HG03196 (cell line): ENCODE measurements at regions not wholly inside any gene's neighbourhood (a gene's known extent, or its start where the extent isn't known, plus 50 kb on each side); places are given as distances from the start of the nearest gene placed in this dataset.

Experiments used
- ATAC-seq: cut with Tn5 transposase; IDR thresholded peaks from one replicate; pipeline ENCODE4 v1.9.1; 2021; ENCODE audit not compliant: unreplicated experiment

DNA sequence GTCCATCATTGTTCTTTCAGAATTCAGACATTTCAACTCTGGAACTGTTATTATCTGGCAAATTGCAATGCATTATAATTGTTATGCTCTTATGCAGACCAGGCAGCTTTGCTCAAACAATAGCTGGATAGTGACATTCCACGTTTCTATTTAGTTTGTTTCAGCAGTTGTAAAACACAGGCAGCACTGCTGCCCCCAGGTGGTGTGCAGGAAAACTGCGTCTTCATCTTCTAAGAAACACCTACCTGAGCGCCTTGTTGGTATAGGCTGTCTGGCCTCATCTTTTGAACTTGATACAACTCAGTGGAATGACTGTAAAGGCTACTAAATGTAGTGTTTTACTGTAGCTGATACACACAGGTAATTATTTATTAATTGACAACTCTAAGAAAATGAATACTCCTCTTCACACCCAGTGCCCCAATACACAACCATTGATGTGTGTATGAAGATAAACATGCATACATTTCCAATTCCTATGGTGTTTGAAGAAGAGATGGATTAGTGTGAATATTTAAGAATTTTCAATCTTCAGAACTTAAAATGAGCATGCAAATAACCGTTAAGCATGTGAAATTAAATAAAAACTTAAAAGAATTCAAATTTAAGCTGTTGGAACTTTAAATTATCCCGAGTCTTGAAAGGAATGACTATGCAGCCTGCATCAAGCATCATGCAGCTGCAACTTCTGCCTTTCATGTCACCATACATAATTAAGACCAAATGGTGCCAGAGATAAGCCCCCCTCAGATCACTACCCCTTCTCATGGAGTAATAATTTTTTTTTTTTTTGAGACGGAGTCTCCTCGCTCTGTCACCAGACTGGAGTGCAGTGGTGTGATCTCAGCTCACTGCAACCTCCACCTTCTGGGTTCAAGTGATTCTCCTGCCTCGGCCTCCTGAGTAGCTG lies 85.6 kb downstream of the CD8B2 start:
- ATAC-seq = no peak

DNA sequence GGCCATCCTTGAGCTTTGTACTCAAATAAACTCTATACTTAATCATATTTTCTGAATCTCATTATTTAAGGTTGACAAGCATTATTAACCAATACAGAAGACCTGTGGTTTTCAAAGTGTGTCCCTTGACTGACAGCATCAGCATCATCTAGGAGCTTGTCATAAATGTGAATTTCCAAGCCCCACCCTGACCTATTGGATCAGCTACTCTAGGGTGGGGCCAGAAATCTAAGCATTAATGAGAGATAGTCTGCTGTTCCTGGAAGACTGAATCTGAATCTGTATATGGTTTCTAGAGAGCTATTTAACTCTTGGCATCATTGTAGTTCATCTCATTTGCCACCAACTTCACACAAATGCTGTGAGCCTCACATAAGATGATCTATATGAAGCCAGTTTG lies 86.6 kb downstream of the CD8B2 start:
- ATAC-seq = no peak

DNA sequence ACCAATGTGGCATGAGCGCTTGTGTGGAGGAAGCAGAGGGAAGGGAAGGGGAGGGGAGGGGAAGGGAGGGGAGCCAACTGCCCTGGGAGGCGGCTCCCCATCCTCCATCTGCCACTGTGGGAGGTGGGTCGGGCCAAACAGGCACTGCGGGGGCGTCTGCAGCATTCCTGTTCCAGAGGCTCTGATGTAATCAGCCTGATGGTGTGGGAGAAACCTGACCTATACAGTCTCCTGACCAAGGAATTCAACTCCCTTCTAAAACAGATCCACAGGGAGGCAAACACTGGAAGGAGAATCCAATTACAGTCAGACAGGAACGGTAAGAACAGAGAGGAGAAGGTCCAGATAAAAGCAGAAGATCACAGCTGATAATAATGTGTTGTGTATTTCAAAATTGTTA lies 88.8 kb downstream of the CD8B2 start:
- no peak for ATAC-seq

DNA sequence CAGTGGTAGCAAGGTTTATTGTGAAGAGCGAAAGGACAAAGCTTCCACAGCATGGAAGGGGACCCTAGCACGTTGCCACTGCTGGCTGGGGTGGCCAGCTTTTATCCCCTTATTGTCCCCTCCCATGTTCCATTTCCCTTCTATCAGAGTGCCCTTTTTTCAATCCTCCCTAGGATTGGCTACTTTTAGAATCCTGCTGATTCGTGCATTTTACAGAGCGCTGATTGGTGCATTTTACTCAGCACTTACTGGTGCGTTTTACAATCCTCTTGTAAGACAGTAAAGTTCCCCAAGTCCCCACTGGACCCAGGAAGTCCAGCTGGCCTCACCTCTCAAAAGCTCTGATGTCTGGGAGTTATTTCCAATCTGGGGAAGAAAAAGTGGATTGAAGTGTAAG lies 90.1 kb downstream of the CD8B2 start:
- no peak for ATAC-seq

DNA sequence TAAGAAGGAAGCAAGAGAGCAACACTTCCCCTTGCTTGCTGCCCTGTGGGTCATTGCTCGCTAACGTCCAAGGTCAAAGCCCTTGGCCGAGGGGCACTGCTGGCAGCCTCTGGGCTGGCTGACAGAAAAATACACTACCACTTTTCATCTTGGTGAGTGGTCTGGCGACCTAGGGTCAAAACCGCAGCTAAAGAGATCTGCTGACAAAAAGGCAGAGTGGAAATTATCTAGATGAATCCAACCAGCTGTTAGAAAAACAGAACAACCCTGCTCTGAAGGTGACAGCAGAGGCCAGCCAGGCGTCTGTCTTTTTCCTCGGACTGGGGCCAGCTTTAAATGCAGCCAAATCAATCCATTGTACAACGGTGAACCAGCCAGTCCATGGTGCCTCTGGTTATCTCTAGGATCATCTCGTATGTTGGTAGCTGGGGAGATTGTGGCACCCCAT lies 92.6 kb downstream of the CD8B2 start:
- no peak for ATAC-seq

DNA sequence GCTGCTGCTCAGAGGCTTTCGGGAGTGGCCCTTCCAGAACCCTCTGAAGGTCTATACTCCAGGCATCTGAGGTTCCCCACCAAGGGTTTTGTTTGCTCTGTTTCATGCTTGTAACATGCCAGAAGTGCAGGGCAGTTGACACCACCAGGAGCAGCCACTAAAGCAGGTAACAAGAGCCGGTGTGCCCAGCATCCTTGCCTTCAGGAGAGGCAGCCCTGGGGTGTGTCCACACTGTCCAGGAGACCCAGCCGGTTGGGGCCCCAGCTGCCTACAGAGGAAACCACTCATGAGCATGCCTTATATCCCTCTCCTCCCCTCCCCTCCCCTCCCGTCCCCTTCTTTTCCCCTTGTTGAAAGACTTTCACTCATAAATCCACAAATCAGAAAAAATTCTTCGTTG lies 93.1 kb downstream of the CD8B2 start:
- no peak for ATAC-seq

DNA sequence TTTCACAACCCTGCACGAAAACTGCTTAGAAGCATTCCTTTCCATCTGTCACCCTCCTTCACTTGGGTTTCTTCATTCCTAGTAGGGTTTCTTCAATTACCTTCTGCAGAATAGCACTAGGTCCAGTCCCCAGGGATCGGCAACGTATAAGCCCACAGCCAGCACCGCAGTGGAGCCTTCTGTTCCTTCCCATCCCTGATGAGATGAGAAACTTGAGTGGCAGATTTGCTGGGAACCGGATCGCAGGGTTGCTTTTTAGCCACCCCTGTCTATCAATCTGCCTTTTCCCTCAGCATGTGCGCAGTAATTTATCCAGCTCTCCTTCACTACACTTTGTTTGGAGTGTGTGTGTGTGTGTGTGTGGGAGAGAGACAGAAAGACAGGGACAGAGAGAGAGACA lies 94.2 kb downstream of the CD8B2 start:
- no peak for ATAC-seq

DNA sequence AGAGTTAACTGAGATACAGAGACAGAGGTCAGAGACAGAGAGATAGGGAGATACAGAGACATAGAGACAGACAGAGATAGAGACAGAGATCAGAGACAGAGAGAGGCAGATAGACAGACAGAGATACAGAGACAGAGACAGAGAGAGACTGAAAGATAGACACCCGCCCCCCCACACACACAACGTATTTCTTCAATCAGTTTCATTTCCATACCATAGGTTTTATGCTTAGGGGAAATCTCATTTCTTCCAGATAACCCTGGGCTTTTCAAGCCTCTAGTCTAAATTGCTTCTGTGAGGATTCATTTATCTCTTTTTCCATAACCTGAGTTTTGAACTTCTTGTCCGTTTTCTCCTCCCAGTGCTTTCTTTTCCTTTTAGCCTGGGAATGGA lies 94.6 kb downstream of the CD8B2 start:
- ATAC-seq = no peak

DNA sequence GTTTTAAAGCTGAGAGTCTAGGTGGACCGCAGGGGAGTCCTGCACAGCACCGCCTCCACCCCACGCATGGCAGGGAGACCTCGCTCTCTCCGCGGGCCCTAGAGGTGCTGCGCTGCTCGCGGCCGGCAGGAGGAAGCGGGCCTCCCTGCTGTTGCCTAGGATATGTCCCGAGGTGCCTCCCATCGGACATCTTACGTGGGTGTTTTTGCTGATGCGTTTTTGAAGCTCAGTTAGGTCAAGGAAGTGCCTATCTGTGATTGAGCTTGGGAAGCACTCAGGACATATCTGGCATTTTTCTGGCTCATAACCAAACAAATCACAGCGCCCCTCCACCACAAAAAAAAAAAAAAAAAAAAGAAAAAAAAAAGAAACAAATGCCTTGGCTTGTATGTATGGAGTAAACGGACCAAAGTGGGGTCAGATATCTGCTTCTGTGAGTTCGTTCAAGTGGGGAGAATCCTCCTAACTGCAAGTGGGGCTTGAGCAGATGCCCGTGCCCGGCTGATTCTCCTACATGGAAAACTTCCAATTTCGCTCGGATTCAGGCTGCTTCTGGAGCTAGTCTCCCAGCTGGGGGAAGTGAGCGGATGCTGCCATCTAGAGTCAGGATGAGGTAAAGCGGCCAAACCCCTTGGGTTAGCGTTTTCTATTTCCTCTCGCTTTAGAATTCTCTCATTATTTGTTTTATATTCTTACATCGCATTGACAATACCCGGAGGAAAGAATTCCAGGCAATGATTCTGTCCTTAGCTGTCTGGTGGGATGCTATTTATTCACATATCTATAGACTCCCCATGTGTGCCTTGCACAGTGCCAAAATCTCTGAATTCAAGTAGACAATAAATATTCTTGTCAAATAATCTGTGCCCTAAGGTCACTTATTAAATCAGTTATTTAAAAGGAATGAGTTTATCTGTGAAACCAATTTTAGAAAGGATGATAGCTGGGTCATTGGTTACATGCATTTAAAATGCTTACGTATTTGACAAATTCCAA lies 95.3 kb downstream of the CD8B2 start:
- ATAC-seq = peak; percentile 72

DNA sequence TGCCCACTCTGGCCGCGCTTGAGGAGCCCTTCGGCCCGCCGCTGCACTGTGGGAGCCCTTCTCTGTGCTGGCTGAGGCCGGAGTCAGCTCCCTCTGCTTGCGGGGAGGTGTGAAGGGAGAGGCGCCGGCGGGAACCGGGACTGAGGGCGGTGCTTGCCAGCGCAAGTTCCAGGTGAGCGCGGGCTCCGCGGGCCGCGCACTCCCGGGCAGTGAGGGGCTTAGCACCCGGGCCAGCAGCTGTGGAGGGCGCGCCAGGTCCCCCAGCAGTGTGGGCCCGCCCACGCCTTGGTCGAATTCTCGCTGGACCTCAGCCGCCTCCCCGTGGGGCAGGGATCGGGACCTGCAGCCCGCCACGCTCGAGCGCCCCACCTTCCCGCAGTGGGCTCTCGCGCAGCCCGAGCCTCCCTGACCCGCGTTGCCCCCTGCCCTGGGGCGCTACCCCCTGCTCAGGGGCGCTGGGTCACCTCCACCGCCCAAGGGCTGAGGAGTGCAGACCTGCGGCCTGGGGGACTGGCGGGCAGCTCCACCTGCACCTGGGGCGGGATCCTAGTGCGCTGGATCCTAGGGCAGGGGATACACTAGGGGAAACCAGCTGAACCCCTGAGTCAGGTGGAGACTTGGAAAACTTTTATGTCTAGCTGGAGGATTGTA lies 97.3 kb downstream of the CD8B2 start:
- ATAC-seq = no peak

DNA sequence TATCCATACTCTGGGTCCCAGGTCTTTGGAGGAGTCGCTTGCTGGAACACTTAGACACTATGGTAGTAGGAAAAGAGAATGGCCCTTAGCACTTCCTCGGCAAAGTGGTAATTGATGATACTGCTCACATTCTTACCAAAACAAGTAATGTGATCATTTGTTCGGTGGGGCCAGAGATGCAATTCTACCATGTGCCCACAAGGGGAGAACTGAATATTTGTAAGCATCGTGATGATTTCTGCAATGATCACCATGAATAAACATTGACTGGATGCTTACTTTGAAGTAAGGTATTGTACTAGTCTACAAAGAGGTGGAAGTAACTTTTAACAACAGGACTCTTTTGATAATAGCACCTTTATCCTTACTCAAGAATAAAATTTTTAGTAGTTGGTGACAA lies 109.7 kb downstream of the CD8B2 start:
- ATAC-seq = no peak

DNA sequence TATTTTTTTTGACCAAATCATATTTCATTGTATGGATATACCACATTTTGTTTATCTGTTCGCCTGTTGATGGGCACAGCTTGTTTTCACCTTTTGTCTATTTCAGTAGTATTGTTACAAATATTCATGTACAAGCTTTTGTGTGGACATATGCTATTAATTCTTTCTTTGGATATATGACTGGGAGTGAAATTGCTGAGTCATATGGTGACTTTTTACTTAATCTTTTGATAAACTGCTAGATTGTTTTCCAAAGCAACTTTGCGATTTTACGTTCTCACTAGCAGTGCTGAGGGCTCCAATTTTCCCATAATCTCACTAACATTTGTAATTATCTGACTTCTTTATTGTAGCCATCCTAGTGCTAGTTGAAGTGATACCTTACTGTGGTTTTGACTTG lies 112.4 kb downstream of the CD8B2 start:
- no peak for ATAC-seq

DNA sequence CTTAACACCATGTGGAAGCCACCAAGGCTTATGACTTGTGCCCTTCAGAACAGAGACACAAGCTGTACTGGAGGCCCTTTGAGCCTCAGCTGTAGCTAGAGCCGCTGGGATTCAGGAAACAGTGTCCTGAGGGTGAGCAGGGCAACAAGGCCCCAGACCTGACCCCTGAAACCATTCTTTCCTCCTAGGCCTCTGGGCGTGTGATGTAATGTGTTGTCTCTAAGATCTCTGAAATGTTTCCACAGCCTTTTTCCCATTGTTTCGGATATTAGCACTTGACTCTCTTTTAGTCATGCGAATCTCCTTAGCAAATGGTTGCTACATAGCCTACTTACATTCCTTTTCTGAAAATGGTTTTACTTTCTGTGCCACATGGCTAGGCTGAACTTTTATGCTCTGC lies 114.9 kb downstream of the CD8B2 start:
- ATAC-seq = no peak

DNA sequence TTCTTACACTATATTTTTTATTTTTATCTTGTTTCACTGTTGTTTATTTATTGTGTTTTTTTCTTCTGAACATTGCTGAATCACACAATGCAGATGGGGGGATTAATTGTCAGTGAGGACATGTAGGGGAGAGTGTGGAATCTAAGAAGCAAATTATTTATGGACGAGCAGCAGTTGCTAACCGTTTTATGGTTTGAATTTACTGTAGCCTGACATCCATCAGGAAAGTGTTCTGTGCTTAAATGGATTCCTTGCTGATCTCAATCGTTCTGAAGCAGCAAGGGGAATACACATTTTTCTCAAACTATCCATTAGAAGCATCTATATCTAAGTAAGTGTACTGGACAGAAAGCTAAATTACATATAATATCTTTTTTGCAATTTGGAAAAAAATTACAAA lies 119.5 kb downstream of the CD8B2 start:
- no peak for ATAC-seq

DNA sequence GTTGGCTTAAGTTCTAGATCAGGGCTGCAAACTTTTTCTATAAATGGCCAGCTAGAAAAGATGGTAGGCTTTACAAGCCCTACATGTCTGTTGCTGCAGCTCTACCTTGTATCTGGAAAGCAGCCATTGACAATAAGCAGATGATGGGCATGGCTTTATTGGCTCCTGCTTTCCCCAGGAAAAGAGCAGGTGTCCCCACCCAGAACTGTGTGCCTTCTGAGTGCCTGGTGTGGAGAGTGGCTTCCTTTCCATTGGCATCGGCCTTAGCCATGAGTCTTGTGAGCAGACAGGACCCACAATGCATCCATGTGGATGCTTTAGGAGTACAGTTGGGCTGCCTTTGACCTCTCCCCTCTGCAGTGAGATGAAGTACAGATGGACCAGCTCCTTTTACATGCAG lies 120.2 kb downstream of the CD8B2 start:
- ATAC-seq = no peak

DNA sequence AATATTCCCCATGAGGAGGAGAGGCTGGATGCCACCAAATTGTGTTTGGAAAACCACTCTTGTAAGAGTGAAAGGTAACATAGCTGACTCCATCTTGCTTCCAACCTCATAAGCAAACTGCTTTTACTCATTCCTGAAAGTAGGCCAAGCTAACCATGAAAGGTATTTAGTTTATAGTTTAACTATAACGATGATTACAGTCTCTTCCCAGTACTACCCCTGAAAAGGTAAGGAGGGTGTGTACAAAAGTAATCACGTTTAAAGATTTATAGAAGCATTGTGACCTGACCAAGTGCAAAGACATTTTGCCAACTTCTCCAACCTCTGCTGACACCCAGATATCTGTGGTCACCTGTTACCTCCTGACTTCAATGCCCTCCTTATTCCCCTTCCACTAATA lies 122.6 kb downstream of the CD8B2 start:
- ATAC-seq = no peak

DNA sequence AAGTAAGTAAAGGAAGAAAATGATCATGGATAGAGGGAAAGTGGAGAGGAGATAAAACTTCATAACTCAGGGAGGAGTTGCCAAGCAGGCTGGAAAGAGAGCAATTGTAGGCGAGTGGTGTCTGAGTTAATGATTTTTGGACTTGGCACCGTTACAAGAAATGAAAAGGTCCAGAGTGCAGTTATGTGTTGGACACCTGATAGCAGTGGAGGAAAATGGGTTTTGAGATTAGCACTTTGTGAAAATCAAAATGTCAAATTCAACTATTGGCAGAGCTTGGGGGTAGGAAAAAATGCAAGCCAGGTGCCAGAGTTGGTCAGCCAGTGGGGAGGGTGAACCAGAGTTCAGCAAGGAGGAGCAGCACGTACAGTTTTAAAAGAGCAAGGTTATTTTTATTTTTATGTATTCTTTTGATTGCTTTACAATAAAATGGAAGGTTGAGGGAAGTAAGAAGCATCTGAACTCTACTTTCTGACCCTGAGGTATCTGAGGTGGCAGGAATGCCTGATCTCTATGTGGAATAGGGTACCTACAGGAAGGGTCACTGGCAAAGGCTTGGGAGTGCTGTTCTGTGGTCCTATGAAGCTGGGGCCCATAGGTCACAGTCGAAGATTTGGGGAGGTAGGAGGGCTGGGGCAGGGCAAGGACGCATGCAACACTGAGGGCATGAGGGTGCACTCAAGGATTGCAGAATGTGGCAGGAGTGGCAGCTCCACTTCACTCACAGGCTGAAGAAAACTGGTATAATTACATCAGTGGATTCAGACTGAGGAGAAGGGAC lies 127.5 kb downstream of the CD8B2 start:
- no peak for ATAC-seq

DNA sequence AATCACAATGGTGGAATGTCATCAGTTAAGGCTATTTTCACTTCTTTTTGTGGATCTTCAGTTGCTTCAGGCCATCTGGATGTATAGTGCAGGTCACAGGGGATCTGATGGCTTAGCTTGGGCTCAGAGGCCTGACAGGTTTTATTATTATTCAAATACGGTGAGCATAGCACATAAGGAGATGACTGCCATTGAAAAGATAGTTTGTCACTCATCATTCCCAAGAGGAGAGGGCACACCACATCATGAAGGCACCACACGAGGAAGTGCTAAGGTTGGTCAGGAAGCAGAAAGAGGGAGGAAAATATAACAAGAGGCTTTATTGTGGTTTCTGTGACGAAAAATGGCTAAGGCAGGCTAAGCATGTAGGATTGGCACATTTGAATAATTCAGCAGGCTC lies 131.4 kb downstream of the CD8B2 start:
- no peak for ATAC-seq

DNA sequence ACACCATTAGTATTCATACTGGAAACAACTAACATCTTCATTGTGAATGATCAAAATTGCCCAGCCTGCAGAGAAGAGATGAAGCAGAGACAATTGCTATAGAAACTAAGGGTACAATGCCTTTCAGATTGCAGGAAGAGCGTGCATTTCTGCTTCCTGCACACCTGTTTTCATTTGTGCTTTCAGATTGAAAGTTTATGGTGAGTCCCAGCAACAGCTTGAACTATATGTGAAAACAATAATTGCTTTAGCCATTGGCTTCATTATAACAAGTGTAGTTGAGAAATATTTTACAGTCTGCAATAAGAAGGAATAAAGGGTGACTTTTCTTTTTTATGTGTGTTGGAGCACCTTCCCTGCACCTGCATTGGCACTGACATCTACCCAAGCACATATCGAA lies 136.3 kb downstream of the CD8B2 start:
- no peak for ATAC-seq

DNA sequence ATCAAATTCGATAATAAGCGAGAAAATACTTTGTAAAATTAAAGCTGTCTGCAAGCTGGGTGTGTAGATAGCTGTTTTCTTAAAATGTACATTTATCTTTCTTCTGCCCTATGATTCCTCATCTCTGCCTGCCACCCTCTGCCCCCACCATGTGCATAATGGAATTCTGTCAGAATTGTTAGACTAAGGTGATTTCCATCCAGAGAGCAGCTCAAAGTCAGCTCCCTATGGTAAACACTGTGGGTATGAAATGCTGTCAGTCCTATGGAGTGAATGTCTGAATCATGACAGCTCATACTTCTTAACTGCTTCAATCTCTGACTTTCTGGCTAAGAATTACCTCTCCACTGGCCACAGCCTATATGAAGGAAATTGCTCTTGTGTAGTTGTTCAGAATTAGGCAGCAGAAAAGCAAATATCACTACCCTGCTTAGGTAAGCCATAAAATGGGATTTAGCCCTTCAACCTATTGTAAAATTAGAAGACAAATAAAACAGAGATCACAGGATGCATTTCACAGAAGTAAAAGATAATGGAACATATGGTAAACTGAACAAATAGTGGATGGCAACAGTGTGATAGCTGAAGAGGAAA lies 137.7 kb downstream of the CD8B2 start:
- no peak for ATAC-seq
